ENCODE measurements at regions not wholly inside any gene's neighbourhood (a gene's known extent, or its start where the extent isn't known, plus 50 kb on each side); places are given as distances from the start of the nearest gene placed in this dataset.

- FAIRE-seq (peak; percentile 6), DNase-seq (ENCODE audit: insufficient read length, low spot score) (peak; percentile 6)
- TF ChIP-seq POLR2A (IDR thresholded peaks at IDR 0.05; ENCODE audit: low read depth, low read length): no peak
Observed at GRCh38 chr22:25514436-25515180, 49.9 kb upstream of the GRK3 start.

Measured in H54 (cell line).